ENCODE measurements at regions not wholly inside any gene's neighbourhood (a gene's known extent, or its start where the extent isn't known, plus 50 kb on each side); places are given as distances from the start of the nearest gene placed in this dataset.

GRCh38 chr2:64222351-64222750, 78.1 kb upstream of the PELI1 start:
- DNase-seq: no peak

GRCh38 chr2:64223055-64223454, 78.8 kb upstream of the PELI1 start:
- DNase-seq: no peak

- peak; percentile 17 for DNase-seq
These were observed 81.3 kb upstream of the PELI1 start for GRCh38 chr2:64225491-64225890.

- DNase-seq: no peak
These were observed 82.4 kb upstream of the PELI1 start for GRCh38 chr2:64226611-64227010.

GRCh38 chr2:64227603-64228125, 83.4 kb upstream of the PELI1 start:
- DNase-seq: no peak

GRCh38 chr2:64228126-64228678, 84.0 kb upstream of the PELI1 start:
- peak; percentile 61 for DNase-seq

- DNase-seq: no peak
These were observed 84.7 kb upstream of the PELI1 start for GRCh38 chr2:64228918-64229317.

GRCh38 chr2:64230540-64230939, 86.3 kb upstream of the PELI1 start:
- no peak for DNase-seq

GRCh38 chr2:64232266-64232665, 88.0 kb upstream of the PELI1 start:
- no peak for DNase-seq

- no peak for DNase-seq
These were observed 89.2 kb upstream of the PELI1 start for GRCh38 chr2:64233376-64233922.

GRCh38 chr2:64234150-64234549, 89.9 kb upstream of the PELI1 start:
- DNase-seq: no peak

GRCh38 chr2:64234785-64235184, 90.6 kb upstream of the PELI1 start:
- DNase-seq: no peak

- DNase-seq: no peak
These were observed 93.0 kb upstream of the PELI1 start for GRCh38 chr2:64237266-64237665.

- DNase-seq: no peak
These were observed 94.6 kb upstream of the PELI1 start for GRCh38 chr2:64238799-64239198.

- DNase-seq: no peak
These were observed 99.1 kb upstream of the PELI1 start for GRCh38 chr2:64243081-64244036.

- DNase-seq: no peak
These were observed 99.8 kb upstream of the PELI1 start for GRCh38 chr2:64244037-64244416.

- no peak for DNase-seq
These were observed 101.4 kb upstream of the PELI1 start for GRCh38 chr2:64245631-64246030.

GRCh38 chr2:64246962-64247361, 102.7 kb upstream of the PELI1 start:
- DNase-seq: no peak

- no peak for DNase-seq
These were observed 105.2 kb upstream of the PELI1 start for GRCh38 chr2:64249426-64249825.

GRCh38 chr2:64250063-64250462, 105.8 kb upstream of the PELI1 start:
- DNase-seq: no peak

- DNase-seq: no peak
These were observed 106.7 kb upstream of the PELI1 start for GRCh38 chr2:64250751-64251423.

- no peak for DNase-seq
These were observed 107.5 kb upstream of the PELI1 start for GRCh38 chr2:64251497-64252250.

All from activated naive CD4-positive, alpha-beta T cell treated with Interleukin-2 at 50 U/mL for 16 hours (primary cell).